Liver (tissue), 8 donors: ENCODE measurements at regions not wholly inside any gene's neighbourhood (a gene's known extent, or its start where the extent isn't known, plus 50 kb on each side); places are given as distances from the start of the nearest gene placed in this dataset.

Experiments
- DNase-seq: peaks from one replicate; pipeline ENCODE4 v3.0.0-alpha.2; 2017; ENCODE audit warnings: low spot score
- H3K27ac ChIP-seq, 2 donors: one replicate each; pipeline ENCODE4 v1.7.0; 2013; ENCODE audit warnings: inconsistent platforms in 2 of 2, low read length in 2 of 2, control low read depth in 1 of 2, low read depth in 1 of 2, mild to moderate bottlenecking in 1 of 2
- H3K27me3 ChIP-seq, 4 donors: one replicate each; pipeline versions ENCODE4 v1.6.1 to v1.7.0; 2013; ENCODE audit warnings: low read length in 3 of 4, inconsistent platforms in 1 of 4, mild to moderate bottlenecking in 1 of 4, moderate library complexity in 1 of 4; ENCODE audit not compliant: control insufficient read depth in 4 of 4, insufficient read depth in 4 of 4
- H3K36me3 ChIP-seq, 4 donors: one replicate each; pipeline versions ENCODE4 v1.6.1 to v1.7.0; 2013; ENCODE audit warnings: low read length in 3 of 4, mild to moderate bottlenecking in 3 of 4, low read depth in 1 of 4, moderate library complexity in 1 of 4; ENCODE audit not compliant: control insufficient read depth in 4 of 4, insufficient read depth in 3 of 4
- H3K4me1 ChIP-seq, 4 donors: one replicate each; pipeline versions ENCODE4 v1.6.1 to v1.7.0; 2013; ENCODE audit warnings: low read length in 3 of 4, mild to moderate bottlenecking in 3 of 4, moderate library complexity in 1 of 4; ENCODE audit not compliant: control insufficient read depth in 4 of 4, insufficient read depth in 4 of 4
- H3K4me3 ChIP-seq, 3 donors: one replicate each; pipeline versions ENCODE4 v1.6.1 to v1.7.0; 2013; ENCODE audit warnings: low read length in 3 of 3, control low read depth in 1 of 3, low read depth in 1 of 3, mild to moderate bottlenecking in 1 of 3
- H3K9ac ChIP-seq, 2 donors: one replicate each; pipeline ENCODE4 v1.7.0; 2013; ENCODE audit warnings: low read length in 2 of 2, mild to moderate bottlenecking in 2 of 2, moderate library complexity in 2 of 2, control low read depth in 1 of 2, low read depth in 1 of 2
- H3K9me3 ChIP-seq, 4 donors: one replicate each; pipeline versions ENCODE4 v1.6.1 to v1.7.0; 2013; ENCODE audit warnings: low read length in 3 of 4; ENCODE audit not compliant: control insufficient read depth in 4 of 4
- EGR1 ChIP-seq, 2 donors: IDR thresholded peaks; 2 replicates each; pipeline ENCODE4 v1.6.1; 2016 to 2018; ENCODE audit warnings: antibody characterized with exemption in 2 of 2, low read depth in 2 of 2
- FOXA1 ChIP-seq: IDR thresholded peaks from 2 replicates; pipeline ENCODE4 v1.6.1; 2016; ENCODE audit warnings: antibody characterized with exemption
- FOXA2 ChIP-seq: IDR thresholded peaks from 2 replicates; pipeline ENCODE4 v1.6.1; 2016; ENCODE audit warnings: antibody characterized with exemption
- GABPA ChIP-seq, 2 donors: IDR thresholded peaks in 1 of 2; conservative IDR thresholded peaks in 1 of 2; 2 replicates each; pipeline ENCODE4 v1.6.1; 2016; ENCODE audit warnings: antibody characterized with exemption in 2 of 2, mild to moderate bottlenecking in 1 of 2, moderate library complexity in 1 of 2
- HNF4A ChIP-seq, 2 donors: conservative IDR thresholded peaks; 2 replicates each; pipeline ENCODE4 v1.6.1; 2016; ENCODE audit warnings: antibody characterized with exemption in 2 of 2, mild to moderate bottlenecking in 2 of 2
- HNF4G ChIP-seq: IDR thresholded peaks from 2 replicates; pipeline ENCODE4 v1.6.1; 2016; ENCODE audit warnings: antibody characterized with exemption
- JUND ChIP-seq, 2 donors: IDR thresholded peaks; 2 replicates each; pipeline ENCODE4 v1.6.1; 2016; ENCODE audit warnings: antibody characterized with exemption in 2 of 2
- RAD21 ChIP-seq, 2 donors: IDR thresholded peaks; 2 replicates each; pipeline ENCODE4 v1.6.1; 2016; ENCODE audit warnings: antibody characterized with exemption in 2 of 2, mild to moderate bottlenecking in 2 of 2
- RXRA ChIP-seq, 2 donors: IDR thresholded peaks; 2 replicates each; pipeline ENCODE4 v1.6.1; 2017 to 2018; ENCODE audit warnings: antibody characterized with exemption in 2 of 2, mild to moderate bottlenecking in 1 of 2
- YY1 ChIP-seq: IDR thresholded peaks from 2 replicates; pipeline ENCODE4 v1.6.1; 2016; ENCODE audit warnings: antibody characterized with exemption, mild to moderate bottlenecking
- WGBS: extraction: QIAGEN DNeasy Blood & Tissue Kit; methylation state at CpG from one replicate; pipeline ENCODE4 v1.1.7; 2013; 5-methylcytosine and 5-hydroxymethylcytosine counted together
- TF ChIP-seq, protein P1 (sequence below): fragments of 150-350 bp; IDR thresholded peaks from 2 replicates; pipeline ENCODE4 v1.5.1; 2017; ENCODE audit warnings: improper control_type of control experiment, low read depth, low read length; ENCODE audit not compliant: missing input control
- TF ChIP-seq, protein P2 (sequence below): IDR thresholded peaks from 2 replicates; pipeline ENCODE4 v1.6.1; 2016; ENCODE audit warnings: antibody characterized with exemption
- TF ChIP-seq, protein P3 (sequence below): IDR thresholded peaks from 2 replicates; pipeline ENCODE4 v1.6.1; 2016; ENCODE audit warnings: antibody characterized with exemption
- TF ChIP-seq, protein P4 (sequence below): IDR thresholded peaks from 2 replicates; pipeline ENCODE4 v1.6.1; 2016; ENCODE audit warnings: antibody characterized with exemption, mild to moderate bottlenecking
- donor health status: healthy.
- donor health status: healthy.
- donor health status: healthy.
- donor health status: healthy.
- donor health status: healthy.

- Histone ChIP-seq H3K27me3 (no peaks in the 10 kb centered on the region), H3K4me3 (no peak overlapping the region), H3K36me3 (no peaks in the 10 kb centered on the region), H3K9me3 (no peaks in the 10 kb centered on the region), H3K9ac (no peak overlapping the region), H3K27ac (no peak overlapping the region), H3K4me1 (no peaks in the 10 kb centered on the region)
- no peak for DNase-seq
- TF ChIP-seq RAD21 (IDR thresholded peaks at IDR 0.05), result peak; percentile 33 to 50
- no peak for TF ChIP-seq FOXA1
- TF ChIP-seq, protein P1, sequence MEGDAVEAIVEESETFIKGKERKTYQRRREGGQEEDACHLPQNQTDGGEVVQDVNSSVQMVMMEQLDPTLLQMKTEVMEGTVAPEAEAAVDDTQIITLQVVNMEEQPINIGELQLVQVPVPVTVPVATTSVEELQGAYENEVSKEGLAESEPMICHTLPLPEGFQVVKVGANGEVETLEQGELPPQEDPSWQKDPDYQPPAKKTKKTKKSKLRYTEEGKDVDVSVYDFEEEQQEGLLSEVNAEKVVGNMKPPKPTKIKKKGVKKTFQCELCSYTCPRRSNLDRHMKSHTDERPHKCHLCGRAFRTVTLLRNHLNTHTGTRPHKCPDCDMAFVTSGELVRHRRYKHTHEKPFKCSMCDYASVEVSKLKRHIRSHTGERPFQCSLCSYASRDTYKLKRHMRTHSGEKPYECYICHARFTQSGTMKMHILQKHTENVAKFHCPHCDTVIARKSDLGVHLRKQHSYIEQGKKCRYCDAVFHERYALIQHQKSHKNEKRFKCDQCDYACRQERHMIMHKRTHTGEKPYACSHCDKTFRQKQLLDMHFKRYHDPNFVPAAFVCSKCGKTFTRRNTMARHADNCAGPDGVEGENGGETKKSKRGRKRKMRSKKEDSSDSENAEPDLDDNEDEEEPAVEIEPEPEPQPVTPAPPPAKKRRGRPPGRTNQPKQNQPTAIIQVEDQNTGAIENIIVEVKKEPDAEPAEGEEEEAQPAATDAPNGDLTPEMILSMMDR, result no peak
- no peak for TF ChIP-seq EGR1 (IDR thresholded peaks at IDR 0.05; ENCODE audit: low read depth in 2 of 2)
- no peak for TF ChIP-seq HNF4A (conservative IDR thresholded peaks at IDR 0.05)
- TF ChIP-seq HNF4G, result no peak
- no peak for TF ChIP-seq JUND (IDR thresholded peaks at IDR 0.05)
- 56% methylated on average over 4 of the region's 4 CpGs for WGBS
These were observed 582.1 kb upstream of the SETBP1 start for GRCh38 chr18:44098551-44099098.

DNA sequence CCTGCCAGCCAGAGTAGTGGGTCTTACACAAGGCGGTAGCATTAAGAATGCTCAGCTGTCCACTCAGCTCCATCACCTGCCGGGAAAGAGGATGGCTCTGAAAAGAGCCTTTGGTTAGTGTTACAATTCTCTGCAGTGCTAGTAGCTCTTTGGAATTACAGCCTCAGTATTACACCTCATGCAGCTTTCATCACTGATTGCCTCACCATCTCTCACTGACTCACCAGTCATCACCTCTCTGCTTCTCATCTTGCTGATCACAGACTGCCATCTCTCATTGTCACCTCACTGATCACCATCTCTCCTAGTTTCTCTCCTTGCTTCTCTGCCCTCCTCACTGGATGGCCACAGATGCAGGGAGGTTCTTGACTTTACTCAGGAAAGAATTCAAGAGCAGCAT lies 573.5 kb upstream of the SETBP1 start:
- no peaks in the 10 kb centered on the region for H3K27me3 ChIP-seq
- no peak overlapping the region for H3K4me3 ChIP-seq
- 85% methylated on average over 2 of the region's 2 CpGs for WGBS
- H3K9me3 ChIP-seq, result no peaks in the 10 kb centered on the region
- DNase-seq, result no peak
- no peaks in the 10 kb centered on the region for H3K4me1 ChIP-seq
- H3K36me3 ChIP-seq, result no peaks in the 10 kb centered on the region
- H3K27ac ChIP-seq, result no peak overlapping the region
- TF ChIP-seq, protein P2, sequence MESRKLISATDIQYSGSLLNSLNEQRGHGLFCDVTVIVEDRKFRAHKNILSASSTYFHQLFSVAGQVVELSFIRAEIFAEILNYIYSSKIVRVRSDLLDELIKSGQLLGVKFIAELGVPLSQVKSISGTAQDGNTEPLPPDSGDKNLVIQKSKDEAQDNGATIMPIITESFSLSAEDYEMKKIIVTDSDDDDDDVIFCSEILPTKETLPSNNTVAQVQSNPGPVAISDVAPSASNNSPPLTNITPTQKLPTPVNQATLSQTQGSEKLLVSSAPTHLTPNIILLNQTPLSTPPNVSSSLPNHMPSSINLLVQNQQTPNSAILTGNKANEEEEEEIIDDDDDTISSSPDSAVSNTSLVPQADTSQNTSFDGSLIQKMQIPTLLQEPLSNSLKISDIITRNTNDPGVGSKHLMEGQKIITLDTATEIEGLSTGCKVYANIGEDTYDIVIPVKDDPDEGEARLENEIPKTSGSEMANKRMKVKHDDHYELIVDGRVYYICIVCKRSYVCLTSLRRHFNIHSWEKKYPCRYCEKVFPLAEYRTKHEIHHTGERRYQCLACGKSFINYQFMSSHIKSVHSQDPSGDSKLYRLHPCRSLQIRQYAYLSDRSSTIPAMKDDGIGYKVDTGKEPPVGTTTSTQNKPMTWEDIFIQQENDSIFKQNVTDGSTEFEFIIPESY, result no peak
- TF ChIP-seq FOXA2, result no peak
- TF ChIP-seq GABPA (IDR thresholded peaks at IDR 0.05 in 1 of 2, conservative IDR thresholded peaks at IDR 0.05 in 1 of 2), result no peak
- TF ChIP-seq HNF4G, result no peak
- TF ChIP-seq, protein P3, sequence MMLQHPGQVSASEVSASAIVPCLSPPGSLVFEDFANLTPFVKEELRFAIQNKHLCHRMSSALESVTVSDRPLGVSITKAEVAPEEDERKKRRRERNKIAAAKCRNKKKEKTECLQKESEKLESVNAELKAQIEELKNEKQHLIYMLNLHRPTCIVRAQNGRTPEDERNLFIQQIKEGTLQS, result no peak
- TF ChIP-seq RAD21 (IDR thresholded peaks at IDR 0.05), result no peak
- no peak for TF ChIP-seq FOXA1
- TF ChIP-seq EGR1 (IDR thresholded peaks at IDR 0.05; ENCODE audit: low read depth in 2 of 2), result no peak
- no peak overlapping the region for H3K9ac ChIP-seq

DNA sequence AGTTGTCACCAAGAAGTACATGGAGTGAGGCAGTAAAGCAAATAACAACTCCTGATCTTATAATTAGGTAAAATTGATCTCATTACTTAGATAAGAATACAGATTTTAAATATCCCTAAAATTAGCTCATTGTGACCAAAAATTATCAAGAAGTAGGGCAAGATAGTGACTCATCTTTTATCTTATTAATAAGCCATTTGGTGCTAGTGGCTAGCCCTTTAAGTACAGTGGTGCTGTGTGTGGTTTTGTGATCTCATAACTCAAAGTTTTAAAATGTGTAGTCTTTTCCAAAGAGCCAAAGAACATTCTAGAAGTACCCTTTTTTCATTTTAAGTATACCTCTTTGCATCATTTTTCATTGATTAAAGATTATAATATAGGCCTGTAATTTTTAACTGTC lies 569.4 kb upstream of the SETBP1 start:
- TF ChIP-seq YY1 (no peak), EGR1 (IDR thresholded peaks at IDR 0.05; ENCODE audit: low read depth in 2 of 2) (no peak), GABPA (IDR thresholded peaks at IDR 0.05 in 1 of 2, conservative IDR thresholded peaks at IDR 0.05 in 1 of 2) (no peak), RXRA (IDR thresholded peaks at IDR 0.05) (no peak)
- TF ChIP-seq, protein P2, result no peak
- TF ChIP-seq, protein P4, sequence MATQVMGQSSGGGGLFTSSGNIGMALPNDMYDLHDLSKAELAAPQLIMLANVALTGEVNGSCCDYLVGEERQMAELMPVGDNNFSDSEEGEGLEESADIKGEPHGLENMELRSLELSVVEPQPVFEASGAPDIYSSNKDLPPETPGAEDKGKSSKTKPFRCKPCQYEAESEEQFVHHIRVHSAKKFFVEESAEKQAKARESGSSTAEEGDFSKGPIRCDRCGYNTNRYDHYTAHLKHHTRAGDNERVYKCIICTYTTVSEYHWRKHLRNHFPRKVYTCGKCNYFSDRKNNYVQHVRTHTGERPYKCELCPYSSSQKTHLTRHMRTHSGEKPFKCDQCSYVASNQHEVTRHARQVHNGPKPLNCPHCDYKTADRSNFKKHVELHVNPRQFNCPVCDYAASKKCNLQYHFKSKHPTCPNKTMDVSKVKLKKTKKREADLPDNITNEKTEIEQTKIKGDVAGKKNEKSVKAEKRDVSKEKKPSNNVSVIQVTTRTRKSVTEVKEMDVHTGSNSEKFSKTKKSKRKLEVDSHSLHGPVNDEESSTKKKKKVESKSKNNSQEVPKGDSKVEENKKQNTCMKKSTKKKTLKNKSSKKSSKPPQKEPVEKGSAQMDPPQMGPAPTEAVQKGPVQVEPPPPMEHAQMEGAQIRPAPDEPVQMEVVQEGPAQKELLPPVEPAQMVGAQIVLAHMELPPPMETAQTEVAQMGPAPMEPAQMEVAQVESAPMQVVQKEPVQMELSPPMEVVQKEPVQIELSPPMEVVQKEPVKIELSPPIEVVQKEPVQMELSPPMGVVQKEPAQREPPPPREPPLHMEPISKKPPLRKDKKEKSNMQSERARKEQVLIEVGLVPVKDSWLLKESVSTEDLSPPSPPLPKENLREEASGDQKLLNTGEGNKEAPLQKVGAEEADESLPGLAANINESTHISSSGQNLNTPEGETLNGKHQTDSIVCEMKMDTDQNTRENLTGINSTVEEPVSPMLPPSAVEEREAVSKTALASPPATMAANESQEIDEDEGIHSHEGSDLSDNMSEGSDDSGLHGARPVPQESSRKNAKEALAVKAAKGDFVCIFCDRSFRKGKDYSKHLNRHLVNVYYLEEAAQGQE, result no peak
- TF ChIP-seq, protein P1, result no peak
- no peaks in the 10 kb centered on the region for H3K27me3 ChIP-seq
- H3K4me3 ChIP-seq, result no peak overlapping the region
- H3K9ac ChIP-seq, result no peak overlapping the region
- no peaks in the 10 kb centered on the region for H3K36me3 ChIP-seq
- no peaks in the 10 kb centered on the region for H3K4me1 ChIP-seq
- H3K27ac ChIP-seq, result no peak overlapping the region
- DNase-seq, result no peak
- no peaks in the 10 kb centered on the region for H3K9me3 ChIP-seq
